ENCODE measurements at regions not wholly inside any gene's neighbourhood (a gene's known extent, or its start where the extent isn't known, plus 50 kb on each side); places are given as distances from the start of the nearest gene placed in this dataset.

DNA sequence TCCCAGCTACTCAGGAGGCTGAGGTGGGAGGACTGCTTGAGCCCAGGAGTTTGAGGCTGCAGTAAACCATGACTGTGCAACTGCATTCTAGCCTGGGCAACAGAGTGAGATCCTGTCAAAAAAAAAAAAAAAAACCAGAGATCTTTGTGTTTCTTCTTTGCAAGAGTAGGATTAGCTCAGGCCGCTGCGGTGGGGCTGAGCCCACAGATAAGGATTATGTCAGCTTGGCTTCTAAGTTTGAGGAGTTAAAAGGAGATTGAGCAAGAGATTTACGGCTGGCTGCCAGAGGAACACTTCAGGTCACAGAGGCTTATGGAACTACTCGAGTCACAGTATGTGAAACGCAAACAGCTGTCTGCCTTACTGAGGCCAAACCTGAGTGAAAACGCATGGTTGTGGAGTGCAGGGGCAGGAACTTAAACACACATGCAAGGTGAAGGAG lies 146.7 kb upstream of the L3MBTL4 start (continued):
- no peak for TF ChIP-seq ZC3H4 (CRISPR knock-in tag; IDR thresholded peaks at IDR 0.05; ENCODE audit: borderline replicate concordance)
- TF ChIP-seq, protein P1, sequence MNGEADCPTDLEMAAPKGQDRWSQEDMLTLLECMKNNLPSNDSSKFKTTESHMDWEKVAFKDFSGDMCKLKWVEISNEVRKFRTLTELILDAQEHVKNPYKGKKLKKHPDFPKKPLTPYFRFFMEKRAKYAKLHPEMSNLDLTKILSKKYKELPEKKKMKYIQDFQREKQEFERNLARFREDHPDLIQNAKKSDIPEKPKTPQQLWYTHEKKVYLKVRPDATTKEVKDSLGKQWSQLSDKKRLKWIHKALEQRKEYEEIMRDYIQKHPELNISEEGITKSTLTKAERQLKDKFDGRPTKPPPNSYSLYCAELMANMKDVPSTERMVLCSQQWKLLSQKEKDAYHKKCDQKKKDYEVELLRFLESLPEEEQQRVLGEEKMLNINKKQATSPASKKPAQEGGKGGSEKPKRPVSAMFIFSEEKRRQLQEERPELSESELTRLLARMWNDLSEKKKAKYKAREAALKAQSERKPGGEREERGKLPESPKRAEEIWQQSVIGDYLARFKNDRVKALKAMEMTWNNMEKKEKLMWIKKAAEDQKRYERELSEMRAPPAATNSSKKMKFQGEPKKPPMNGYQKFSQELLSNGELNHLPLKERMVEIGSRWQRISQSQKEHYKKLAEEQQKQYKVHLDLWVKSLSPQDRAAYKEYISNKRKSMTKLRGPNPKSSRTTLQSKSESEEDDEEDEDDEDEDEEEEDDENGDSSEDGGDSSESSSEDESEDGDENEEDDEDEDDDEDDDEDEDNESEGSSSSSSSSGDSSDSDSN (IDR thresholded peaks at IDR 0.05; ENCODE audit: borderline replicate concordance in 1 of 2, low read depth in 2 of 2, low read length in 2 of 2), result no peak
- TF ChIP-seq, protein P2, sequence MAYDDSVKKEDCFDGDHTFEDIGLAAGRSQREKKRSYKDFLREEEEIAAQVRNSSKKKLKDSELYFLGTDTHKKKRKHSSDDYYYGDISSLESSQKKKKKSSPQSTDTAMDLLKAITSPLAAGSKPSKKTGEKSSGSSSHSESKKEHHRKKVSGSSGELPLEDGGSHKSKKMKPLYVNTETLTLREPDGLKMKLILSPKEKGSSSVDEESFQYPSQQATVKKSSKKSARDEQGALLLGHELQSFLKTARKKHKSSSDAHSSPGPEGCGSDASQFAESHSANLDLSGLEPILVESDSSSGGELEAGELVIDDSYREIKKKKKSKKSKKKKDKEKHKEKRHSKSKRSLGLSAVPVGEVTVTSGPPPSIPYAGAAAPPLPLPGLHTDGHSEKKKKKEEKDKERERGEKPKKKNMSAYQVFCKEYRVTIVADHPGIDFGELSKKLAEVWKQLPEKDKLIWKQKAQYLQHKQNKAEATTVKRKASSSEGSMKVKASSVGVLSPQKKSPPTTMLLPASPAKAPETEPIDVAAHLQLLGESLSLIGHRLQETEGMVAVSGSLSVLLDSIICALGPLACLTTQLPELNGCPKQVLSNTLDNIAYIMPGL (CRISPR knock-in tag; IDR thresholded peaks at IDR 0.05), result no peak
- TF ChIP-seq, protein P3, sequence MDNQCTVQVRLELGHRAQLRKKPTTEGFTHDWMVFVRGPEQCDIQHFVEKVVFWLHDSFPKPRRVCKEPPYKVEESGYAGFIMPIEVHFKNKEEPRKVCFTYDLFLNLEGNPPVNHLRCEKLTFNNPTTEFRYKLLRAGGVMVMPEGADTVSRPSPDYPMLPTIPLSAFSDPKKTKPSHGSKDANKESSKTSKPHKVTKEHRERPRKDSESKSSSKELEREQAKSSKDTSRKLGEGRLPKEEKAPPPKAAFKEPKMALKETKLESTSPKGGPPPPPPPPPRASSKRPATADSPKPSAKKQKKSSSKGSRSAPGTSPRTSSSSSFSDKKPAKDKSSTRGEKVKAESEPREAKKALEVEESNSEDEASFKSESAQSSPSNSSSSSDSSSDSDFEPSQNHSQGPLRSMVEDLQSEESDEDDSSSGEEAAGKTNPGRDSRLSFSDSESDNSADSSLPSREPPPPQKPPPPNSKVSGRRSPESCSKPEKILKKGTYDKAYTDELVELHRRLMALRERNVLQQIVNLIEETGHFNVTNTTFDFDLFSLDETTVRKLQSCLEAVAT (IDR thresholded peaks at IDR 0.05), result no peak
- no peak for TF ChIP-seq ZNF696 (CRISPR knock-in tag; conservative IDR thresholded peaks at IDR 0.05)
- no peak for TF ChIP-seq FOS (IDR thresholded peaks at IDR 0.05; ENCODE audit: extremely low read depth, insufficient read length)
- TF ChIP-seq, protein P4, sequence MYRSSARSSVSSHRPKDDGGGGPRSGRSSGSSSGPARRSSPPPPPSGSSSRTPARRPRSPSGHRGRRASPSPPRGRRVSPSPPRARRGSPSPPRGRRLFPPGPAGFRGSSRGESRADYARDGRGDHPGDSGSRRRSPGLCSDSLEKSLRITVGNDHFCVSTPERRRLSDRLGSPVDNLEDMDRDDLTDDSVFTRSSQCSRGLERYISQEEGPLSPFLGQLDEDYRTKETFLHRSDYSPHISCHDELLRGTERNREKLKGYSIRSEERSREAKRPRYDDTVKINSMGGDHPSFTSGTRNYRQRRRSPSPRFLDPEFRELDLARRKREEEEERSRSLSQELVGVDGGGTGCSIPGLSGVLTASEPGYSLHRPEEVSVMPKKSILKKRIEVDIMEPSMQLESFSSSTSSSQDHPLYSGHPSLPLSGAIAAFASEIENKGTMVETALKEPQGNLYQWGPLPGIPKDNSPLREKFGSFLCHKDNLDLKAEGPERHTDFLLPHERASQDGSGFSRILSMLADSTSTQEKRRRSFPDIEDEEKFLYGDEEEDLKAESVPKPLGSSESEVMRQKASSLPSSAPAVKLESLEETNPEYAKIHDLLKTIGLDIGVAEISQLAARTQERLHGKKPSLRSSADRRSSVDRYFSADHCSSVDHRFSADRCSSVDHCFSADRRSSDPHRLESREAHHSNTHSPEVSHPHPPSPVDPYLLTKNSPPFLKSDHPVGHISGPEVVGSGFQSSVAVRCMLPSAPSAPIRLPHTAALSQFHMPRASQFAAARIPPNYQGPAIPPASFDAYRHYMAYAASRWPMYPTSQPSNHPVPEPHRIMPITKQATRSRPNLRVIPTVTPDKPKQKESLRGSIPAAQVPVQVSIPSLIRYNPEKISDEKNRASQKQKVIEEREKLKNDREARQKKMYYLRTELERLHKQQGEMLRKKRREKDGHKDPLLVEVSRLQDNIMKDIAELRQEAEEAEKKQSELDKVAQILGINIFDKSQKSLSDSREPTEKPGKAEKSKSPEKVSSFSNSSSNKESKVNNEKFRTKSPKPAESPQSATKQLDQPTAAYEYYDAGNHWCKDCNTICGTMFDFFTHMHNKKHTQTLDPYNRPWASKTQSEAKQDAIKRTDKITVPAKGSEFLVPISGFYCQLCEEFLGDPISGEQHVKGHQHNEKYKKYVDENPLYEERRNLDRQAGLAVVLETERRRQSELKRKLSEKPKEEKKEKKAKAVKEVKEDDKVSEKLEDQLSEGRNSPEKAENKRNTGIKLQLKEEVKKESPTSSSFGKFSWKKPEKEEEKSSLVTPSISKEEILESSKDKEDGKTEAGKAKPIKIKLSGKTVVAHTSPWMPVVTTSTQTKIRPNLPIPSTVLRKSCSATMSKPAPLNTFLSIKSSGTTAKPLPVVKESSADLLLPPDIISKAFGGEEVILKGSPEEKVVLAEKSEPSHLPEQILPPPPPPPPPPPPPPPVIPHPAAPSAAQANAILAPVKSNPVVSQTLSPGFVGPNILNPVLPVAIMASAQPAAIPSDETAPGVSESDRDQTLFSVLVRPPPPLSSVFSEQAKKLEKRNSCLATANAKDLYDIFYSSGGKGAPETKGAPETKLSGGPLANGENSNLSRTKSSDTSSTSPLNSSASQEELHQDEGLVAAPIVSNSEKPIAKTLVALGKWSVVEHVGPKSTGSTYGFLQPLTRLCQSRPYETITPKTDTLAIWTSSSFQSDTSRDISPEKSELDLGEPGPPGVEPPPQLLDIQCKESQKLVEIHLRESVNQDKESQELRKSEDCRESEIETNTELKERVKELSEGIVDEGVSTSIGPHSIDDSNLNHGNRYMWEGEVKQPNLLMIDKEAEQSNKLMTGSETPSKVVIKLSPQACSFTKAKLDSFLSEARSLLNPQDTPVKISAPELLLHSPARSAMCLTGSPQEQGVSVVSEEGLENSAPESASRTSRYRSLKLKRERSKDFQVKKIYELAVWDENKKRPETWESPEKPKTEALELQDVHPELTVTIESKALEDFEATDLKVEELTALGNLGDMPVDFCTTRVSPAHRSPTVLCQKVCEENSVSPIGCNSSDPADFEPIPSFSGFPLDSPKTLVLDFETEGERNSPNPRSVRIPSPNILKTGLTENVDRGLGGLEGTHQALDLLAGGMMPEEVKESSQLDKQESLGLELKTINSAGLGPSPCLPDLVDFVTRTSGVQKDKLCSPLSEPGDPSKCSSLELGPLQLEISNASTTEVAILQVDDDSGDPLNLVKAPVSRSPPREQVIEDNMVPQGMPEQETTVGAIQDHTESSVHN (IDR thresholded peaks at IDR 0.05; ENCODE audit: borderline replicate concordance in 1 of 2, low read depth in 1 of 2), result no peak
- peak; percentile 74 for TF ChIP-seq TCF3 (CRISPR knock-in tag; IDR thresholded peaks at IDR 0.05)
- TF ChIP-seq NFYB (IDR thresholded peaks at IDR 0.05; ENCODE audit: extremely low read depth, insufficient read length), result no peak
- TF ChIP-seq SNIP1 (IDR thresholded peaks at IDR 0.05; ENCODE audit: low read depth), result no peak
- TF ChIP-seq, protein P5, sequence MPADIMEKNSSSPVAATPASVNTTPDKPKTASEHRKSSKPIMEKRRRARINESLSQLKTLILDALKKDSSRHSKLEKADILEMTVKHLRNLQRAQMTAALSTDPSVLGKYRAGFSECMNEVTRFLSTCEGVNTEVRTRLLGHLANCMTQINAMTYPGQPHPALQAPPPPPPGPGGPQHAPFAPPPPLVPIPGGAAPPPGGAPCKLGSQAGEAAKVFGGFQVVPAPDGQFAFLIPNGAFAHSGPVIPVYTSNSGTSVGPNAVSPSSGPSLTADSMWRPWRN (IDR thresholded peaks at IDR 0.05; ENCODE audit: low read depth), result peak; percentile 33; the same call in 1 of the 2 replicates
- TF ChIP-seq SAP30 (IDR thresholded peaks at IDR 0.05; ENCODE audit: borderline replicate concordance, insufficient read depth, low read depth, low read length, poor library complexity, severe bottlenecking), result no peak
- TF ChIP-seq SREBF2 (CRISPR knock-in tag; IDR thresholded peaks at IDR 0.05), result no peak
